Kidney epithelial cell (primary cell): ENCODE measurements at regions not wholly inside any gene's neighbourhood (a gene's known extent, or its start where the extent isn't known, plus 50 kb on each side); places are given as distances from the start of the nearest gene placed in this dataset.
"Not testable (repeated sequence)": the region's sequence is repeated elsewhere in the genome, so short reads cannot be mapped to it uniquely, and the experiment has no call there.

ENCODE experiments used
- DNase-seq: peaks from one replicate; pipeline ENCODE4 v3.0.0-alpha.2; 2010; ENCODE audit warnings: low read depth
- H3K27me3 ChIP-seq: 2 replicates; pipeline ENCODE4 v1.6.0; 2011; ENCODE audit warnings: low read length; ENCODE audit not compliant: control insufficient read depth, insufficient read depth
- H3K36me3 ChIP-seq: 2 replicates; pipeline ENCODE4 v1.5.1; 2011; ENCODE audit warnings: low read length; ENCODE audit not compliant: control insufficient read depth, insufficient read depth
- H3K4me3 ChIP-seq: 2 replicates; pipeline ENCODE4 v1.5.1; 2011; ENCODE audit warnings: low read depth, mild to moderate bottlenecking, control low read depth, low read length
- CTCF ChIP-seq: IDR thresholded peaks from 2 replicates; pipeline ENCODE4 v1.5.1; 2011; ENCODE audit warnings: mild to moderate bottlenecking, moderate library complexity, low read length, control low read depth, inconsistent platforms; ENCODE audit not compliant: insufficient read depth, poor library complexity, severe bottlenecking

GRCh38 chr5:152052470-152052869, 127.8 kb upstream of the GLRA1 start:
- no peak for DNase-seq
- H3K4me3 ChIP-seq, result no peak overlapping the region
- no peaks in the 10 kb centered on the region for H3K36me3 ChIP-seq
- no peak for TF ChIP-seq CTCF
- no peaks in the 10 kb centered on the region for H3K27me3 ChIP-seq

GRCh38 chr5:152051499-152052454, 127.1 kb upstream of the GLRA1 start:
- no peak for DNase-seq
- no peaks in the 10 kb centered on the region for H3K27me3 ChIP-seq
- no peak for TF ChIP-seq CTCF
- H3K36me3 ChIP-seq, result no peaks in the 10 kb centered on the region
- H3K4me3 ChIP-seq, result no peak overlapping the region

GRCh38 chr5:152046361-152046760, 121.7 kb upstream of the GLRA1 start:
- no peaks in the 10 kb centered on the region for H3K27me3 ChIP-seq
- no peak for TF ChIP-seq CTCF

GRCh38 chr5:152038856-152039255, 114.2 kb upstream of the GLRA1 start:
- not testable (repeated sequence) for H3K4me3 ChIP-seq, DNase-seq, H3K27me3 ChIP-seq, H3K36me3 ChIP-seq

More at GRCh38 chr5:152046361-152046760, 121.7 kb upstream of the GLRA1 start:
- Histone ChIP-seq H3K36me3 (no peaks in the 10 kb centered on the region), H3K4me3 (no peak overlapping the region)
- no peak for DNase-seq

GRCh38 chr5:152026328-152027024, 101.8 kb upstream of the GLRA1 start:
- not testable (repeated sequence) for H3K4me3 ChIP-seq

GRCh38 chr5:152016421-152016820, 91.8 kb upstream of the GLRA1 start:
- Histone ChIP-seq H3K27me3 (no peaks in the 10 kb centered on the region), H3K36me3 (no peaks in the 10 kb centered on the region), H3K4me3 (no peak overlapping the region)
- TF ChIP-seq CTCF, result no peak
- DNase-seq, result no peak

More at GRCh38 chr5:152026328-152027024, 101.8 kb upstream of the GLRA1 start:
- H3K36me3 ChIP-seq, H3K27me3 ChIP-seq, DNase-seq: not testable (repeated sequence)
